AG09309 (cell line): ENCODE measurements at regions not wholly inside any gene's neighbourhood (a gene's known extent, or its start where the extent isn't known, plus 50 kb on each side); places are given as distances from the start of the nearest gene placed in this dataset.
"Not testable (repeated sequence)": the region's sequence is repeated elsewhere in the genome, so short reads cannot be mapped to it uniquely, and the experiment has no call there.

ENCODE experiments used
- DNase-seq: peaks from one replicate; pipeline ENCODE4 v3.0.0-alpha.2; 2010; ENCODE audit warnings: low read depth
- H3K4me3 ChIP-seq: 2 replicates; pipeline ENCODE4 v1.5.1; 2011; ENCODE audit warnings: mild to moderate bottlenecking, low read depth, low read length, moderate library complexity; ENCODE audit not compliant: control insufficient read depth
- CTCF ChIP-seq: IDR thresholded peaks from 2 replicates; pipeline ENCODE4 v1.5.1; 2011; ENCODE audit warnings: mild to moderate bottlenecking, low read depth, low read length, inconsistent platforms; ENCODE audit not compliant: insufficient read depth, control insufficient read depth; ENCODE audit errors: missing control alignments

GRCh38 chr7:120060281-120060680 lies 212.7 kb upstream of the KCND2 start:
- H3K4me3 ChIP-seq, result no peak overlapping the region
- no peak for DNase-seq
- TF ChIP-seq CTCF, result no peak

- TF ChIP-seq CTCF, result no peak
These were observed 212.1 kb upstream of the KCND2 start for GRCh38 chr7:120060875-120061274.

DNA sequence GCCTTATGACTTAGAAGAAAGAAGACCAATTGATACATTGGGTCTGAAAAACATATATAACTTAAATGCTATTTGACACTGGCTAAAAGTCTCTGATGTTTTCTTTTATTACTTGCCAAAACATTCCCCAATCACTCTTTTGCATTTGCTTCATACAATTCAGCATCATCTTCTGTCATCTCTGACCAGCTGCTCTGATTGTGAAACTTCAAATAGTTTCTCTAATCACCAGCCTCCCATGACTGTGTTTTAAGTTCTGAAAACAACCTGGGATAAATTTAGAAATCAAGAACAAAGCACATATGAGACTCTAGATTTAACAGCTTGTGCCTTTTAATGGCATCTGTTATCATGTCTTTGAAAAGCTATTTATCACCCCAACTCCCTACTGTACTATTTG lies 208.4 kb upstream of the KCND2 start:
- H3K4me3 ChIP-seq, result no peak overlapping the region
- DNase-seq, result no peak
- TF ChIP-seq CTCF, result no peak

More at GRCh38 chr7:120060875-120061274, 212.1 kb upstream of the KCND2 start:
- H3K4me3 ChIP-seq, result no peak overlapping the region
- DNase-seq, result no peak

- H3K4me3 ChIP-seq, DNase-seq: not testable (repeated sequence)
These were observed 206.1 kb upstream of the KCND2 start for GRCh38 chr7:120066898-120067297.

- no peak for DNase-seq
- no peak overlapping the region for H3K4me3 ChIP-seq
- no peak for TF ChIP-seq CTCF
These were observed 202.8 kb upstream of the KCND2 start for GRCh38 chr7:120070201-120070600.

GRCh38 chr7:120077777-120078176 lies 195.2 kb upstream of the KCND2 start:
- no peak overlapping the region for H3K4me3 ChIP-seq
- DNase-seq, result no peak
- TF ChIP-seq CTCF, result no peak

- H3K4me3 ChIP-seq, result no peak overlapping the region
- no peak for DNase-seq
- no peak for TF ChIP-seq CTCF
These were observed 194.0 kb upstream of the KCND2 start for GRCh38 chr7:120079022-120079421.

- DNase-seq, result no peak
- H3K4me3 ChIP-seq, result no peak overlapping the region
- no peak for TF ChIP-seq CTCF
These were observed 193.3 kb upstream of the KCND2 start for GRCh38 chr7:120079704-120080103.

DNA sequence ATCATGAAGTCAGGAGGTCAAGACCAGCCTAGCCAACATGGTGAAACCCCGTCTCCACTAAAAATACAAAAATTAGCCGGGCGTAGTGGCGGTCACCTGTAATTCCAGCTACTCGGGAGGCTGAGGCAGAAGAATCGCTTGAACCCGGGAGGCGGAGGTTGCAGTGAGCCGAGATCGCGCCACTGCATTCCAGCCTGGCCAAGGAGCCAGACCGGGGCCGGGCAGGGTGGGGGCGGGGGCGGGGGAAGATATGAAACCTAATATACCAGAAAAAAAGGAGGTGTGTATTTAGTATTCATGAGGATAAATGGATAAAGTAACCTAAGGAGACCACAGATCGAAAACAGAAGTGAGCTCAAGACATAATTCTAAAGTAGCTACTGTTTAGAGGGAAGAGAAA lies 186.5 kb upstream of the KCND2 start:
- DNase-seq, H3K4me3 ChIP-seq: not testable (repeated sequence)
